ENCODE measurements at regions not wholly inside any gene's neighbourhood (a gene's known extent, or its start where the extent isn't known, plus 50 kb on each side); places are given as distances from the start of the nearest gene placed in this dataset.

- Histone ChIP-seq H3K4me1 (peaks cover 0 to 16% (median under 1%) of the 10 kb centered on the region in 3 donors), H3K36me3 (no peaks in the 10 kb centered on the region), H3K9me3 (no peaks in the 10 kb centered on the region), H3K27me3 (no peaks in the 10 kb centered on the region), H3K27ac (no peak overlapping the region), H3K4me3 (no peak overlapping the region)
- TF ChIP-seq POLR2A (IDR thresholded peaks at IDR 0.05) (no peak), CTCF (IDR thresholded peaks at IDR 0.05) (no peak)
- 34 to 38% methylated on average over 5 of the region's 5 CpGs for WGBS, 2 donors
- intact Hi-C loops (cut with DNase I): no loop called here
- no peak for DNase-seq
Observed at GRCh38 chr11:19447150-19447566, 206.4 kb upstream of the E2F8 start.

GRCh38 chr11:19445771-19446170, 205.0 kb upstream of the E2F8 start:
- TF ChIP-seq POLR2A (IDR thresholded peaks at IDR 0.05): no peak
- TF ChIP-seq CTCF (IDR thresholded peaks at IDR 0.05): no peak
- no peaks in the 10 kb centered on the region for H3K9me3 ChIP-seq
- no peak overlapping the region for H3K27ac ChIP-seq
- H3K36me3 ChIP-seq: no peaks in the 10 kb centered on the region
- 38 to 41% methylated on average over 2 of the region's 2 CpGs for WGBS, 2 donors
- no peak overlapping the region for H3K4me3 ChIP-seq
- H3K4me1 ChIP-seq: peaks cover 0 to 22% (median 8%) of the 10 kb centered on the region in 3 donors
- no peak for DNase-seq
- H3K27me3 ChIP-seq: no peaks in the 10 kb centered on the region
- intact Hi-C loops (cut with DNase I): no loop called here

GRCh38 chr11:19444231-19444630, 203.5 kb upstream of the E2F8 start:
- no peak overlapping the region for H3K27ac ChIP-seq
- DNase-seq: no peak
- WGBS, 2 donors: 50 to 90% methylated on average over 1 to 2 of the region's 2 CpGs
- intact Hi-C loops (cut with DNase I): no loop called here
- TF ChIP-seq CTCF (IDR thresholded peaks at IDR 0.05) (no peak), POLR2A (IDR thresholded peaks at IDR 0.05) (no peak)
- peaks cover 0 to 22% (median 8%) of the 10 kb centered on the region in 3 donors for H3K4me1 ChIP-seq
- no peaks in the 10 kb centered on the region for H3K27me3 ChIP-seq
- no peaks in the 10 kb centered on the region for H3K36me3 ChIP-seq
- H3K9me3 ChIP-seq: no peaks in the 10 kb centered on the region
- no peak overlapping the region for H3K4me3 ChIP-seq

GRCh38 chr11:19442554-19442910, 201.8 kb upstream of the E2F8 start:
- H3K27me3 ChIP-seq: no peaks in the 10 kb centered on the region

More at GRCh38 chr11:19442554-19442910, 201.8 kb upstream of the E2F8 start:
- Histone ChIP-seq H3K27ac (peak overlapping the region in 1 of 4 donors; percentile 1), H3K4me3 (no peak overlapping the region), H3K4me1 (peaks cover 0 to 19% (median 8%) of the 10 kb centered on the region in 3 donors), H3K36me3 (no peaks in the 10 kb centered on the region), H3K9me3 (no peaks in the 10 kb centered on the region)
- intact Hi-C loops (cut with DNase I): no loop called here
- no peak for DNase-seq
- TF ChIP-seq CTCF (IDR thresholded peaks at IDR 0.05): no peak
- TF ChIP-seq POLR2A (IDR thresholded peaks at IDR 0.05): no peak

Measured in esophagus squamous epithelium (tissue), 5 donors.